GM13976 (cell line): ENCODE measurements at regions not wholly inside any gene's neighbourhood (a gene's known extent, or its start where the extent isn't known, plus 50 kb on each side); places are given as distances from the start of the nearest gene placed in this dataset.

Experiments used
- DNase-seq: peaks from one replicate; pipeline ENCODE4 v3.0.0; 2012; ENCODE audit warnings: low spot score
- in situ Hi-C: fragments of 300-500 bp; cut with MboI; formaldehyde crosslinking; loops from one replicate; pipeline ENCODE4 v1.12.0; 2022; ENCODE audit warnings: low sequenced_read_pairs, mixed read lengths, inconsistent platforms; ENCODE audit not compliant: unreplicated experiment
- TF ChIP-seq, protein P1 (sequence below): IDR thresholded peaks from 2 replicates; pipeline ENCODE4 v1.5.1; 2012; ENCODE audit warnings: borderline replicate concordance, mild to moderate bottlenecking; ENCODE audit not compliant: insufficient read depth; ENCODE audit errors: extremely low read depth, missing control alignments, control extremely low read depth

- TF ChIP-seq, protein P1, sequence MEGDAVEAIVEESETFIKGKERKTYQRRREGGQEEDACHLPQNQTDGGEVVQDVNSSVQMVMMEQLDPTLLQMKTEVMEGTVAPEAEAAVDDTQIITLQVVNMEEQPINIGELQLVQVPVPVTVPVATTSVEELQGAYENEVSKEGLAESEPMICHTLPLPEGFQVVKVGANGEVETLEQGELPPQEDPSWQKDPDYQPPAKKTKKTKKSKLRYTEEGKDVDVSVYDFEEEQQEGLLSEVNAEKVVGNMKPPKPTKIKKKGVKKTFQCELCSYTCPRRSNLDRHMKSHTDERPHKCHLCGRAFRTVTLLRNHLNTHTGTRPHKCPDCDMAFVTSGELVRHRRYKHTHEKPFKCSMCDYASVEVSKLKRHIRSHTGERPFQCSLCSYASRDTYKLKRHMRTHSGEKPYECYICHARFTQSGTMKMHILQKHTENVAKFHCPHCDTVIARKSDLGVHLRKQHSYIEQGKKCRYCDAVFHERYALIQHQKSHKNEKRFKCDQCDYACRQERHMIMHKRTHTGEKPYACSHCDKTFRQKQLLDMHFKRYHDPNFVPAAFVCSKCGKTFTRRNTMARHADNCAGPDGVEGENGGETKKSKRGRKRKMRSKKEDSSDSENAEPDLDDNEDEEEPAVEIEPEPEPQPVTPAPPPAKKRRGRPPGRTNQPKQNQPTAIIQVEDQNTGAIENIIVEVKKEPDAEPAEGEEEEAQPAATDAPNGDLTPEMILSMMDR, result no peak
- DNase-seq, result no peak
- in situ Hi-C loops, result no loop called here
Observed at GRCh38 chr10:107215681-107216080, 51.2 kb upstream of the SORCS1 start.
